Fibroblast of pulmonary artery (primary cell): ENCODE measurements at regions not wholly inside any gene's neighbourhood (a gene's known extent, or its start where the extent isn't known, plus 50 kb on each side); places are given as distances from the start of the nearest gene placed in this dataset.

Experiments used
- DNase-seq: peaks from one replicate; pipeline ENCODE4 v3.0.0-alpha.2; 2010; ENCODE audit warnings: low read depth
- H3K4me3 ChIP-seq: replicated peaks from 2 replicates; pipeline ENCODE4 v1.5.1; 2011; ENCODE audit warnings: low read depth, mild to moderate bottlenecking, control low read depth, low read length, moderate library complexity
- TF ChIP-seq, protein P1 (sequence below): IDR thresholded peaks from 2 replicates; pipeline ENCODE4 v1.5.1; 2011; ENCODE audit warnings: mild to moderate bottlenecking, control low read depth, low read length, inconsistent platforms; ENCODE audit errors: missing control alignments

DNA sequence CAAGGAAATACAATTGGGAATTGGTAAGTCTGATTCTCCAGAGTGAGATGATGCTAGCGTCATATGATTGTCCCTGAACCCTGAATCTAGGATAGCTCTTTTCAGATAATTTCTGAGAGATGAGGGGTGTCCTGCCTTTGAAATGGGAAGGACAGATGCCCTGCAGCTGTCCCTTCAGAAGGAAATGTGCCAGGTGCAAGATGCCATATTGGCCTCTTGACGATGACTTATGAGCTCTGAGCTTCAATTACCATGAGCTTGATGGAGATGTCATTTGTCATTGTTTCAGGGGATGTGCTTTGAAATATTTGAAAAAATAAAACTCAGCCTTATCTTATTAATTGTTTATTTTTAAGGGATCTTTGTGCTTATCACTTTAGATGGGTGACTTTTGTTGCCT is 185.1 kb downstream of the DACT1 start:
- no peak for DNase-seq
- no peak overlapping the region for H3K4me3 ChIP-seq
- TF ChIP-seq, protein P1, sequence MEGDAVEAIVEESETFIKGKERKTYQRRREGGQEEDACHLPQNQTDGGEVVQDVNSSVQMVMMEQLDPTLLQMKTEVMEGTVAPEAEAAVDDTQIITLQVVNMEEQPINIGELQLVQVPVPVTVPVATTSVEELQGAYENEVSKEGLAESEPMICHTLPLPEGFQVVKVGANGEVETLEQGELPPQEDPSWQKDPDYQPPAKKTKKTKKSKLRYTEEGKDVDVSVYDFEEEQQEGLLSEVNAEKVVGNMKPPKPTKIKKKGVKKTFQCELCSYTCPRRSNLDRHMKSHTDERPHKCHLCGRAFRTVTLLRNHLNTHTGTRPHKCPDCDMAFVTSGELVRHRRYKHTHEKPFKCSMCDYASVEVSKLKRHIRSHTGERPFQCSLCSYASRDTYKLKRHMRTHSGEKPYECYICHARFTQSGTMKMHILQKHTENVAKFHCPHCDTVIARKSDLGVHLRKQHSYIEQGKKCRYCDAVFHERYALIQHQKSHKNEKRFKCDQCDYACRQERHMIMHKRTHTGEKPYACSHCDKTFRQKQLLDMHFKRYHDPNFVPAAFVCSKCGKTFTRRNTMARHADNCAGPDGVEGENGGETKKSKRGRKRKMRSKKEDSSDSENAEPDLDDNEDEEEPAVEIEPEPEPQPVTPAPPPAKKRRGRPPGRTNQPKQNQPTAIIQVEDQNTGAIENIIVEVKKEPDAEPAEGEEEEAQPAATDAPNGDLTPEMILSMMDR = no peak

DNA sequence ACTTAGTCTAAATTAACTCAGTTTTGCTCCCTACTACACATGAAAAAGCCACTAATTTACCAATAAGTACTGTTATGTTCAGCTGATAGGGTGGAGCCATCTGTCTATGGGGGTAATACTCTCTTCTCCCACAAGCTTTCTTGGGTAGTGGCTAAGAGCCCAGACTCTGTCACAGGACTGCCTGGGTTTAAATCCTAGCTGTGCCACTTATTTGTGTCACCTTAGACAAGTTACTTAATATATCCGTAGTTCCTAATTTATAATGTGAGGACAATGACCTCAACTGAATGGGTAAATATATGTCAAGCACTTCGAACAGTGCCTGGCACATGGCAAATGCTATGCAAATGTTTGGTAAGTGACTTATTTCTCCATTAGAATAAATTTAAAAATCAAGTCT is 185.6 kb downstream of the DACT1 start:
- H3K4me3 ChIP-seq = no peak overlapping the region
- TF ChIP-seq, protein P1 = no peak
- no peak for DNase-seq

DNA sequence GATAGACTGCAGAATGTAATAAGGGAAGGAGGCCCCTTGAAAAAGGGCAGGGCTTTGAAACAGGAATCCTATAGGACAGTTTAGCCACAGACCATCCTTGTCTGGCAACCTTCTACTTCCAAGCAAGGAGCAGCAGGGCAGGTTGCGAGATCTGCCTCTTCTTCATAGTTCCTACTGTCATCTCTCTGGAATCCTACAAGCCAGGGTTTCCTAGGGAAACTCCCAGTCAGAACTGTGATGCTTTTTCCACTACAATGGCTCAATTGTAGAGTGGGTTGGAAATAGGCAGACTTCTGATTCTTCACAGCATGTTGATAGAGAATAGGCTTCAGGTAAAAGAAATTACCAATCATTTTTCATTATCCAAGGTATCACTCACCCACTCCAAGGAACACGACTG is 186.3 kb downstream of the DACT1 start:
- H3K4me3 ChIP-seq = no peak overlapping the region
- no peak for DNase-seq
- TF ChIP-seq, protein P1 = no peak

DNA sequence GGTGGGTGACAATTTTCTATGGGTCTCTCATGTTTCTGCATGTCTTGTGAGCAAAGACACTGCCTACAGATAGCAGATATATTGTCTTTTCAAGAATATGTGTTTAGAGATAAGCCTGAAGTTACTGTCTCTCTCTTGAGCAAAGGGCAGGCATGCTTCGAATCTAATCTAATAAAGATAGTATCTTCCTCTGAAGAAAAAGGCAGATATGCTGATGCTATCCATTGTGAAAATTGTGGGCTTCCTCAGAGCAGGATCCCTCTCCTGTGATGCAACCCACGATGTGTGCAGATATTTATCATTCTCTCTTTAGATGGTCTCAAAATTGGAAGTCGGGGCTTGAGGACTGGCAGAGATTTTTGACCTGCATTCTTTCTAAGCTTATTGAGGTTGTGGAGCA is 187.0 kb downstream of the DACT1 start:
- no peak for DNase-seq
- TF ChIP-seq, protein P1 = no peak

DNA sequence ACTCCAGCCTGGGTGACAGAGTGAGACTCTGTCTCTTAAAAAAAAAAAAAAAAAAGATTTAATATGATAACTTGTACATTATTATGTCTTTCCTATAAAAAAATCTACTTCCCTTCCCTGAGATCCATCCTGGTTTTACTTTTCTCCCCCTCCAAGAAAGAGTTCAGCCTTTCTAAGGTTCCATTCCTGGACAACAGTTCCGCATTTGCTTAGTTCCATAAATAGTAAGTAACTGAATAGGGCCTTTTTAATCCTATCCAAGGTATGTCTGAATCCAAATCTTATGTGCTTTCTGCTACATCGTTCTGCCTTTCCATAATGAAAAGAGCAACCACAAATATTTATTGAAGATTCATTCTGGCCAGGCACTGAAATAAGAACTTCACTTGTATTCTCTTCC is 187.8 kb downstream of the DACT1 start:
- TF ChIP-seq, protein P1 = no peak
- no peak overlapping the region for H3K4me3 ChIP-seq
- no peak for DNase-seq

More for the DNA sequence above, 187.0 kb downstream of the DACT1 start:
- H3K4me3 ChIP-seq = no peak overlapping the region

DNA sequence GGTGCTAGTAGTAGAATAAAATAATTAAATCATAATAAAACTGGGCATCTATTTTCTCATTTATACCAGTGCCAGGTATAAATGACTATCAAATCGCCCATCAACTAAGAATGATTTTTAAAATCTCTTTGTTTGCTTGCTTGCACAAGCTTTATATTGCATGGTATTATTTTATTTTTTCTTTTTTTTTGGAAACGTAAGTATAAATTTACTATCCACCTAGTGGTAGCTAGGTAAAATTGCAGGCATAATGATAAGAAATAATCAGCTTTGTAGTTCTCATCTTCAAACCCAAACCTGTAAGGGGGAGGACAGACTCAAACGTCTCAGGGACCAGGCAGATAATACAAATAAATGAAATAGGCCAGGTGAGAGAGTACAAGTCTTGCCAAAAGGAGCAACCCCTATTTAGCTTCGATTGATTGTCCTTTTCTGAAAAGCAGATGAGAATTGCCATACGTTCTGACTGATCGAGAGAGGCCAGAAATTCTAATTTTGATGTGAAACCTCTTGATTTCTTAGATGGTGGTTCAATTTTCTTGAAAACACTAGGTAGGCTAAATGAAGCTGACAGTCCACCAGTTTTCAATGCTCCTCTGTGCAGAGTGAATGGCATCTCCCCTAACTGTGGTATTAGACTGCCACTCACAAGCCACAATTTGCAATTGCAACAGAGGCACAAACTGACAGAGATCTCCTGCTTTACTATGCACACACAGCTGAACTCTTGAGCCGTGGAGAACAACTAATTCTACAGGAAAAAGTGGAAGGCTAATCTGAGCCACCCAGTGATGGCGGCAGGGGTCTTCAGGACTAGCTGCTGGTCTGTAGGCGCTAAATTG is 189.3 kb downstream of the DACT1 start:
- H3K4me3 ChIP-seq = no peak overlapping the region
- TF ChIP-seq, protein P1 = peak; percentile 28
- DNase-seq = no peak

DNA sequence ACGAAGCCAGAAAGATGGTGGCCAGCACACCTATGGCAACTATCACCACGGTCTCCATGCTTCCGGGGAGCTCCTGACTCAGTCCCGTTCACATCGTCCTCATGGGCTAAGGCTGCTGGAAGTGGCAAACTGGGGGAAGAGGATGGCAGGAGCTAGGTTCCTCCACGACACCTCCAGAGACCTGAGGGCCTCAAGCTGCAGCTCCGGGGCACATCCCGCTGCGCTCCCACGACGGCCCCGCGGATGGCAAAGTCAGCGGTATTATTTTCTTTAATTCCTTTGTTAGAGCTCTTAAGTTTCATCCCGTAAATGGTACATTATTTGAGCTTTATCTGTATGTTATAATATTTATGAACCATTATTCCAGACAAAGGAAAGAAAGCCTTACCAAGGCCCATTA is 190.5 kb downstream of the DACT1 start:
- no peak overlapping the region for H3K4me3 ChIP-seq
- DNase-seq = no peak
- TF ChIP-seq, protein P1 = no peak
